HG03060 (cell line): ENCODE measurements at regions not wholly inside any gene's neighbourhood (a gene's known extent, or its start where the extent isn't known, plus 50 kb on each side); places are given as distances from the start of the nearest gene placed in this dataset.

Experiments used
- ATAC-seq: cut with Tn5 transposase; IDR thresholded peaks from one replicate; pipeline ENCODE4 v1.9.1; 2021; ENCODE audit warnings: low read depth, moderate number of reproducible peaks; ENCODE audit not compliant: unreplicated experiment

DNA sequence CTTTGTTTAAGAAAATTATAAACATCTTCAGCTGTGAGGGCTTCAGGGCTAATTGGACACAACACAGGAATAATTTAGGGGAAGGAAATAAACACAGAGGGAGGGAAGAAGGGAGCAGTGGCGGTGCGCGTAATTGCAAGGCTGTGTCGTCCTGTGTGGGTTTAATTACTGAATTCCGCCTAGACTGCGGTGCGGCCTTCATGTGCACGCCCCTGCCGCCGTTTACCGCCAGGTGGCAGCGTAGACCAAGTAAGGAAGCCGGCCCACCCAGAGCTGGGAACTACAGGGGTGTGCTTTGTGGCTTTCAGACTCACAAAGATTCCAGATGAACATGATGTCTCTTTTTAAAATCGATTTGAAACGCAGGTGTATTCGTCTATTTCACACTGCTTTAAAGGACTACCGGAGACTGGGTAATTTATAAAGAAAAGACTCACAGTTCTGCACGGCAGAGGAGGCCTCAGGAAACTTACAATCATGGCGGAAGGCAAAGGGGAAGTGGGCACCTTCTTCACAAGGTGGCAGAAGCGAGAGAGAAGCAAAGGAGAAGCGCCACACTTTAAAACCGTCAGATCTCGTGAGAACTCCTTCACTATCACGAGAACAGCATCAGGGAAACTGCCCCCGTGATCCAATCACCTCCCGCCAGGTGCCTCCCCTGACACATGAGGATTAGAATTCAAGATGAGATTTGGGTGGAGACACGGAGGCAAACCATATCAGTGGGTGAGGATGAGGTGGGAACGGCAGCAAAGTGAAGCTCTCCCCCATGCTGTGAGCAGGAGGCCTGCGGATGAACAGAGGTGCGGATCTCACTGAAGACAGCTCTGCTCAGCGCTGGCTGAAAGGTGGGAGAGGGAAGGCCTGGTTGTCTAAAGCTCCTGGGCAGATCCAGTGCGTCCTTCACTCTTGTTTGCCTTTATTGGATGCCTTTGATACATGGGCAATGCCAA is 222.0 kb upstream of the PDE10A start:
- peak; percentile 68 for ATAC-seq

DNA sequence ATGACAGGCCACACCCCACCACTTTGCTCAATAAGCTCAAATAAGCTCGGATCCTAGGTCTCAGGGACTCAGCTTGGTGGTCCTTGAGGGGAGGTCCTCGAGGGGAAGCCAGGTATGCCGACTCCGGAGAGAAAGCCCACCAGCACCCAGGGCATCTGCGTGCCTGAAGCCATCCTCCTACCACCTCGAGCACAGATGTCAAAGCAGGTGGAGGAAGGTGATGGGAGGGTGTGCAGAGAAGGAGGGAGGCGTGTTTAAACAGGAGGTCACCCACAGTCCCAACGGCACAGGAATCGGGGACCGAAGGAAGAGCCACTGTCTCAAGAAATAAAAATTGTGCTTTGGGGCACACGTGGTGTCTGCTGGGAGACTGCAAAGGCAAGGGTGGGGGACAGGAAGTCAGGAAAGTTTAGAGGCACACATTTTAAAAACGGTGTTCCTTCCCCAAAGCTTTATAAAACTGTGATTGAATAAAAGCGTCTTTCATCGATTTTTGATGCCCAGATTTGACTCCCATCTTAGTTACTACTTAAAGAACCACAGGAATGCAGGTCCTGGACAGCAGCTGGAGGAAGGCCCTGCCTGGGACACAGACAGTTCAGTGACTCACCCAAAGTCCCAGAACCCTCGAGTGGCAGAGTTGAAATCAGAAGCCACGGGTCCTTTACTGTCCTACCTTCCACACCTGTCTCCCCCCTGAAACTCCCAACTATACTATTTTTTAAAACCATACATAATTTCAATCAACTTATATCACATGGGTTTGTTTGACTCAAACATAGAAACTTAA is 221.0 kb upstream of the PDE10A start:
- no peak for ATAC-seq

DNA sequence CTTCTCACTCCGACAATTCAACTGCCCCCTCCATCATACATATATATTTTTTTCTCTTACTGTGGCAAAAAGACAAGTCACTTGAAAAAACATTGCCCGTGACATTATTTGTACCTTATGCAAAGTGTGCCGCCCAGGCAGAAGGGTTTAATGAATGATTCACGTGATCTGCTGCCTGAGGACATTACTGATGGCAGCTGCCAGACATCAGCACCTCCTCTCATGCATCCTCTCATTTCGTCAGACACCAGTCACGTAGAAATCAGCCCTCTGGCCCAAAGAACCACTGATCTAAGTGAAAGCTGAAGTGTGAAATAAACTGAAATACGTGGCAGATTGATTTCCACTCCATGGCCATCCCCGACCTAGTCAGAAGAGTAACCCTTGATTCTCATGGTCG is 218.8 kb upstream of the PDE10A start:
- ATAC-seq: no peak

DNA sequence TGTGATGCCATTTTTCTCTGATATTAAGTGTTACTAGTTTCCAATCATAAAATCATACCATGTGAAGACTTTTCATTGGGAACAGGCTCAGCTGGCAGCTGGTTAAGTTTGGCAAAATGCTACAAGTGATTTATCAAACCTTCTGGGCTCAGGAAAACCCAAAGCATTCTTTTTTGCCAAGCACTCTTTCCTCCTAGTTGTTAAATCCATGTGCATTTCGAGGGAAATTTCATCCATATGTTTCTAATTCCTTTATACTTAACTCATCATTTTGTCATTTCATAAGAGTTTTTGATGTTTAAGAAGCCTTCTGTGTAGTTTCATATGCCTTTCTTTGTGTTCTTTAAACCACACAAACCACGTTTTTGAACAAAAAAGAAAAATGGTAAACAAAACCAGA is 217.6 kb upstream of the PDE10A start:
- no peak for ATAC-seq

DNA sequence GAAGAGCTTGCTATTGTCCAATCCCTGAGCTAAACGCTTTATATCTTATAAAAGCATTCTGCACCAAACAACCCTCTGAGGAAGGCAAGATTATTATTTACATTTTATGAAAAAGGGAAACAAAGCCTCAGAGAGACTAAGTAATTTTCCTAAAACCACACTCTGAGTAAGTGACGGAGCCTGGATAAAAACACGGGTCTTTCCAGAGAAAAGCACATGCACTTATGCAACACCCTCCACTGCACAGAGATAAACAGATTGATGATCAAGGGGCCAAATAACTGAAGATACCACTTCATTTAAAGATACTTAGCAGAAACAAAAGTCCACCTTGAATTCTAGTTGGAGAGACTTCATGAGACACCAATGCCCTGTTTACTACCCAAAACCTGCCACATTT is 214.7 kb upstream of the PDE10A start:
- ATAC-seq: no peak

DNA sequence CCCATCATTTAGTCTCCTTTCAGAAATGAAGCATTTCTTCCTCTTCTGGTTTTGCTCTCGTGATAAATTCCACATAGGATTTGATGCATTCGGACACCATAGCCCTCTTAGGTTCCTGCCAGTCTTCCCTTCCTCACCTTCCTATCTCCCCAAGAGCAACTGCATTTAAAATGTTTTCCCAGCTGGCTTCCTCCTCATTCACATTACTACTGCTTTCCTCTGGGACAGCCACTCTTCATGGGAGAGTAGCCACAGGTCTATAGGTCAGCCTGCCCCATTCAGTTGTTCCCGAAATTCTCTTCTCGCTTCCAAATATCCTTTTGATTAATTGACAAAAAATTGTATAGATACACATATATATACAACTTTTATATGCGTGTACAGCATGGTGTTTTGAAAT is 214.2 kb upstream of the PDE10A start:
- ATAC-seq: no peak

DNA sequence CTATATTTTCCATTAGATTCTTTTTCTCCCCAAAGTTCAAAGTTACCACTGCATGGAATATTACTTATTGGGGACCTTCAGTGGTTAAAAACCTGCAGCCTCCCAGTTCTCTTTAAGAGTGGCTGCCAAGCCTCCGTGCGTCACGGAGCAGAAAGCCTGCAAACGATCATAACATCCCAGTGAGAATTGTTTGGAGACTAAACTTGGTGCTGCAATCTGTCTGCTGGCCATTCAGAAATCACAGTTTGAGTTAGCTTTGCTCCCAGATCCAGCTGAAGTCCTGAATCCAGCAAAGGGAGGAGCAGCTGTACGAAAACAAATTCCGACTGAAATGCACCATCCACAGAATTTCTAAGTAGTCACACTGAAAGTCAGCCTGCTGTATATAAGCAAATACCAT is 213.5 kb upstream of the PDE10A start:
- ATAC-seq: no peak

DNA sequence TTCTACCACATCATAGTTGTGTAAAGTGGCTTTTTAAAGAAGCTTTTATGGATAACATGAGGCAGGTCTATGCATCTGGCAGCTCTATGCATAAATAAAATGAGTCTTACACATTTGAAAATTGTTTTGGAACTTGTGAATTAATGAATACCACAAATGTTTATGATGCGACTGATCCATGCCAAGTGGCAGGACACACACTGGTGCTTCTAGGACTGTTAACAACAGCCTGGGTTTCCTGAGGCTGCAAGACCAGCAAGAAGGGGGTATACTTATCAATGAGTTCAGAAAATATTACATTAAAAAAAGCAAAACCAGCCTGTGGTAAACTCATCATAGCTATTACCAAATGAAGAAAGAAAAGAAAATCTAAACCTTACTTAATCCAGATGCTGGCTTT is 212.9 kb upstream of the PDE10A start:
- no peak for ATAC-seq

DNA sequence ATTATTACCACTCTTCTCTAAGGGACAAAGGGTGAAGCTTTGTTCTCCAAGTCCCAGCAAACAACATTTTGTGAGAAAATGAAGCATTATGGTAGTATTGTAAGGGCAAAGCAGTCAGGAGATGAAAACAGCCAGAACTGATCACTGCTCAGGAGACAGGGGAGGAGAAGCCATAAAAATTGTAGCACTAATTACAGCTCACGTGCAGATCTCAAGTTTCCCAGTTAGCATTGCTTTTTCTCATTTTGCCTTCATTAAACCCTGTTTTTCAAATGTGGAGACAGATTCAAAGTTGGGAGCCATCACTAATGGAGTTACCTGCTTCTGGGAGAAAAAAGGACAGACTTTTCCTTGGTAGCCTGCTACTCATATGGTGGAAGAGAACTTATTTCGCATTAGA is 210.9 kb upstream of the PDE10A start:
- no peak for ATAC-seq

DNA sequence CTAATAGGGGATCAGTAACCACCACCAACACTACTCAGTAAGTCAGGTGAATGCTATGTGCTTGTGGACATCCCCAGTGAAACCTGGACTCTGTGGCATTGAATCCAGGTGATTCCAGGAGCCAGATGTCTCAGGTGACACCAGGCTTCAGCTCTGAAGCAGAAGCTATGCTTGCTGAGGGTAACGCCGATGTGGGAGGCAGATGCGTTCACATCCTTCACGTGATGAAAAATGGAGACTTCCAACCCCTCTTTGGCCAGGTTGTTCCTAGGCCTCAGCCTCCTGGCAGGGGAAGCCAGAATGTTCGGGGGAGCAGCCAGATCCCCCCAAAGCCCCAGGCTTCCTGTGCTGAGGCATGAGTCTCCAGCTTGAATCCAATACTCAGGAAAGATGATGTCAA is 209.8 kb upstream of the PDE10A start:
- ATAC-seq: no peak

DNA sequence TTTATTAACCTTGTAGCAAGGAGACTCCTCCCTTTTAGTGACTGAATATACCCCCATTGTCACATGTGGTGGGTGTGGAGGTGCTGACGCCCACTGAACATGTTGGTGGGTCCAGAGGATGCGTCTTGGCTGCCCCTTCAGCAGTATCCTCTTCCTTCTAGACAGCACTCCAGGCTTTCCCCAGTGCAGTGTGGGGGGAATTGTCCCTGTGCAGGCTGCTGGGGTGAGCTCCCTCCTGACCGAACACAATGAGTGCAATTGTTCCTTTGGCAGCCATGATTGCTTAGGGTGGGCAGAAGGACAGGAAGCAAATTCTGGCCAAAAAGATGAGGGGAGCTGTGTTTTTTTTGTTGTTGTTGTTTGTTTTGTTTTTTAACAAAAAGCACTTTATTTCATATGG is 209.3 kb upstream of the PDE10A start:
- no peak for ATAC-seq

DNA sequence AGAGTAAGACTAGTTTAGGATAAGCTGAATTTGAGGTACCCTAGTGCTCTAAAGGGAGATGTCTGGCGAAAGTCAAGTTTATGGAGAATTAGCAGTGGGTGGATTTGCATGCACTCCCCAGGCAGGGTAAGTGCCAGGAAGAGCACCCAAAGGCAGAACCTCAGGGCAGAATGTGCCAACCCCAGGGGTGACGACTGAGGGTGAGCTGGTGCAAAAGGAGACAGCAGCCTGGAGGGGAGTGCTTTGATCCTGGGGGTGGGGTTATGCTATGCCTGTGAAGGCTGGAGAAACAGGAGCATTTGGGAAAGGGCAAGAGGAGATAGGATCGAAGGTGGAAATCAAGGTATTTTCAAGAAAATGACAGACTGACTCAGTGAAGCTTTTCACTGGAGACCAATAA is 208.5 kb upstream of the PDE10A start:
- ATAC-seq: no peak

DNA sequence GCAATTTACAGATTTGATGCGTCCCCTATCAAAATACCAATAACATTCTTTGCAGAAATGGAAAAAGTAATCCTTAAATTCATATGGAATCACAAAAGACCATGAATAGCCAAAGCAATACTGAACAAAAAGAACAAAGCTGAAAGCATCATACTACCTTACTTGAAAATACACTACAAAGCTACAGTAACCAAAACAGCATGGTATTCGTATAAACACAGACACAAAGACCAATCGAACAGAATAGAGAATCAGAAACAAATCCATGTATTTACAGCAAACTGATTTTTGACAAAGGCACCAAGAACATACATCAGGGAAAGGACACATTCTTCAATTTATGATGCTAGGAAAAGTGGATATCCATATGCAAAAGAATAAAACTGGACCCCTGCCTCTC is 206.5 kb upstream of the PDE10A start:
- ATAC-seq: no peak

DNA sequence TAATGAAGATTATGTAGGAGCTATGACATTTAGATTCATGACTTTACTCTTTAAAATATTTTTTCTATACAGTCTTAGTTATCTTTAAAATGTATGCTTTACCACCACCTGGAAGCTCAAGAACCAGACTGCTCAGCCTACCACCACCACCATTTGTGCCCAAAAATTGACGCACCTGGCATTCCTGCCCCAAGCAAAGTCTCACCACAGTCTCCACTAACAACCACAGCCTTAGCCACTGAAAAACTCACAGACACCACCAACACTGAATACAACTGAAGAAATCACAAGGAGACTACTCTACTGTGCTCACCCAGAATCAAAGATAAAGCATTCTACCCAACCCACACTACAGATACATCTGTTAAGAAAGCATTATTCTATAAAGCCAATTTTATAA is 201.9 kb upstream of the PDE10A start:
- no peak for ATAC-seq

DNA sequence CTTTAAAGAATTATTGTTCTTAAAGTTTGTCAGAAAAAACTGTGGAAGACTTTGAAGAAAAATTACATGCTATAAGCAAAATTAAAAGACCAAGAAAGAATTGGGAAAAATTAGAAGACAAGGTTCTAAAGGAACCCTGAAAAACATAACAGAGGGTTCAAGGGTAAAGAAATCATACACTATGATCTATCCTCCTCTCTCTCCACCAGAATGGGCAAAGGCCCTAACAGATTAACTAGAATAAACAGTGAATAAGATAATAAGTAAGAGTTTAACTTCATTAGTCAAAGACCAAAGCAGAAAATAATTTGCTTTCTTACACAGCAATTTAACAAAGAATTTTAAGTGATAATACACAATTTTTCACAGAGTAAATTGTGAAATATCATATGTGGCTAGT is 201.2 kb upstream of the PDE10A start:
- no peak for ATAC-seq

DNA sequence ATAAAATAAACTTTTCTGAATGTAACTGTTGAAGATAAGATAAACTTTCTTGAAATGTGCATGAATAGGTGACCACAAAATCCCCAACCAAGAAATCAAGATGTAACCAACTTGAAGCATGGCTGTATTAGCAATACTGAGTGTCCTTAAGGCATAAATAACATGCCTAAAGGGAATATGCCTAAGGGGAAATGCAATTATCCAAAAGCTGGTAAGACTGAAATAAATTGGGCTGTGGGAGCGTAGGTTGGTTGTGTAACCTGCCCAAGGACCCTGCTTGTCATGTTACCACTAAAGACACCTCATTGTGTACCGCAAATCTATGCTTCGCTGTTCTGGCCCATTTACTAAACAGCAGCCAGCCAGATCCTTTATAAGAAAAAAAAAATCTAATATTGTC is 200.8 kb upstream of the PDE10A start:
- no peak for ATAC-seq

DNA sequence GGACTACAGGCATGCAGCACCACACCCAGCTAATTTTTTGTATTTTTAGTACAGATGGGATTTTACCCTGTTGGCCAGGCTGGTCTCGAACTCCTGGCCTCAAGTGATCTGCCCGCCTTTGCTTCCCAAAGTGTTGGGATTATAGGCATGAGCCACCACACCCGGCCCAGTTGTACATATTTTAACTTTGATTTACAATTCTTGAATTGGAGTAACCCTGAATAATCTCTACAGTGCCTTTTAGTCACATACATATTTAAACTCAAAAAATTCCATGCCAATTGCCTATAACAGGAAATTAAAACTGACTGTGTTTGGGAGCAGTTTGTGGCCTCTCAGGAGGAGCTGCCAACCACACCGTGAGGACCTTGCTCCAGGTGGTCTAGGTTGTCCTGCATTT is 199.8 kb upstream of the PDE10A start:
- ATAC-seq: no peak

DNA sequence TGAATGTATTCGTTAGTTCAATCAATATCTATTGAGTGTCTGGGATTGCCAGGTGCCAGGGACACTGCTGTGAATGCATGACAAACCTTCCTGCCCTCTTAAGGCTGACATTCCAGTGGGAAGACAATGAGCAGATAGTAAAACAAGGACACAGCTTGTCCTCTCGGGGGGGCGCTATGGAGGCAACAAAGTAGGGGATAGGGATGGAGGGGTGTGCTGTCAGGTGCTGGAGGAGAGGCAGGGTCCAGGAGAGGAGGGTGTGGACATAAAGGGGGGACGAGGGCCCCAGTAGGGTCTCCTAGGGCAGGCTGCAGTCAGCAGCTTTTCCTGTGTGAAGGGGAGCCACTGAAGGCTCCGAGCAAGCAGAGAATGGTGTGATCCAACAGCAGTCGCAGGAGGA is 198.2 kb upstream of the PDE10A start:
- no peak for ATAC-seq

DNA sequence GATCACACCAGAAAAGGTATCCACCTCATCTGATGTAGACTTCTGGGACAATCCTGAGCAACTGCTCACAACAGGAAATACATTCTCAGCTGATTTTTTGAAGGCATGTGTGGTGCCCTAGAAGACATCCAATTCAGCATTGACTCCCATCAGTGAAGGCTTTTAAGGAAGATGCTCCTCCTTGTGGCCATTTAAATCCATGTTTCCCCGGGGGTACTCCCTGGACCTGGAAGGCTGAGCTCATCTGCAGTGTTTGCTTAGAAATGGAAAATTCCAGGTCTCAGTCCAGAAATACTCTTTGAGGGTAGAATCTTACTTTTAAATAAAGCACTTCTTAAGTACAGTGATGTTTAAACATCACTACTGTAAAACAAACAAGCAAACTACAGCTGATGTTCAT is 195.5 kb upstream of the PDE10A start:
- no peak for ATAC-seq

DNA sequence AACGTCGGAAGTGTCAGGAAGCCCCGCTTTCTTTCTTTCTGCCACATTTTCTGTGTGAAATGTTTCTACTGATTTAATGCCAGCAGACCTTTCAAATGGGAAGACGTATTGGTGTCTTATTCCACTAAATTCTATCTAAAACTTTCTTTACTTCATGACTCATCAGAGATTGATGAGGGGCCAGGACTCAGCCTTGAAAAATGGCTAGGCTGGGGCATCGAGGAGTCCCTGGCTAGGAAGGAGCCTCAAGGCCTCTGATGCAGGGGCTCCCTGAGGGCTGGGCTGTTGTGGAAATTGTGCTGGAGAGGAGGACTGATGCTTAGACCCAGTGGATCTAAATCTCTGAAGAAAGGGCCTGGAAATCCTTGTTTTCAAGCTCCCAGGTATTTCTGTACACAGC is 192.8 kb upstream of the PDE10A start:
- no peak for ATAC-seq

DNA sequence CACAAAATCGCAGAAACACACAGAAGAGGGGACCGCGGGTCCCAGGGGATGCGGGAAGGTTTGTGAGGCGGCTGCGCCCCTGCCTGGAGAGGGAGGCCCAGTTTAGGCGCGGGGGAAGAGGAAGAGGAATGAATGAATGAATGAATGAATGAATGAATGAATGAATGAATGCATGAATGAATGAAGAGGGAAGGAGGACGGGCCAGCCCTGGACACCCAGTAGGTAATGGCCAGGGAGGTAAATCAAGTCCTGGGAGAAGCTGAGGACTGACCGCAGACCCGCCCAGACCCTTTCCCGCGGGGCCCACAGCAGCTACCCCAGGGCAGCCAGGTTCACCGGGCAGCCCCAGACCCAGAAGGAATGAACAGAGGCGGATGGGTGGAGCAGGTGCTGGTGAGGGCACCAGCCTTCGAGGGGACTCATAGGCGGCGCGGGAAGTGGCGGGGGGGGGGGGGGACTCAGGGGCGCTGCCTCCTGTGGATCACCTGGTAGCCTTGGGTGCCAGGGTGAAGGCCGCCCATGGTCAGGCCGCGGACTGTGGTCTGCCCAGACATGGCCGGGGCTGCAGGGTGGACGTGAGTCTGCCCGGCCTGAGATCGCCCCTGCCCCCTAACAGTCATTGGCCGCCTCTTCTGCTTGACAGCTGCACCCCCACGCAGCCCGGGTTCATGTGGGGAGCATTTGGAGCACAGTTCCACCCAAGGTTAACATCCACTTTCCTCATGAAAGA is 192.0 kb upstream of the PDE10A start:
- no peak for ATAC-seq
